HepG2 (cell line): ENCODE measurements at regions not wholly inside any gene's neighbourhood (a gene's known extent, or its start where the extent isn't known, plus 50 kb on each side); places are given as distances from the start of the nearest gene placed in this dataset.

Source experiments
- ATAC-seq: fragments of 200-7000 bp; cut with Tn5 transposase; 3 replicates; pipeline ENCODE4 v1.9.1; 2020; ENCODE audit warnings: mild to moderate bottlenecking, moderate library complexity
- BruUV-seq: library from RNA; stranded (reverse); fragments of 400-500 nt; replicated peaks from 2 replicates; lab custom pipeline; 2021; lab: Mats Ljungman, UMichigan
- CTCF ChIA-PET: fragments of 300-600 bp; formaldehyde crosslinking; extraction: SDS; loops from one replicate; lab custom pipeline; 2021; ENCODE audit warnings: low total read pairs, inconsistent platforms, low intra/inter-chr PET ratio; lab: Yijun Ruan, JAX
- POLR2A ChIA-PET: fragments of 350-600 bp; sonication (Branson Sonifier 250); formaldehyde crosslinking; loops from one replicate; lab custom pipeline; 2020; ENCODE audit warnings: antibody characterized with exemption, inconsistent platforms; lab: Yijun Ruan, JAX
- DNase-seq: peaks from one replicate; pipeline ENCODE4 v3.0.0-alpha.2; 2015; ENCODE audit warnings: low spot score
- FAIRE-seq: peaks from 3 replicates; lab custom pipeline; 2011; peaks lifted over from hg19 to GRCh38; lab: Jason Lieb, UNC
- H2AFZ ChIP-seq: one replicate; pipeline ENCODE4 v1.6.1; 2011; ENCODE audit warnings: low read length, inconsistent platforms
- H3K27ac ChIP-seq: fragments of 300-600 bp; 3 replicates; pipeline ENCODE4 v1.8.0; 2011; ENCODE audit warnings: mixed run types, mild to moderate bottlenecking, mixed read lengths, low read length, inconsistent platforms; ENCODE audit not compliant: insufficient read depth; ENCODE audit errors: extremely low read length
- H3K27me3 ChIP-seq, 2 experiments: fragments of 200-600 bp in 1 of 2; 2 replicates in 1 of 2; 3 replicates in 1 of 2; pipeline versions ENCODE4 v1.6.0 to v1.8.0; 2011; ENCODE audit warnings: low read length in 2 of 2, mild to moderate bottlenecking in 2 of 2, moderate library complexity in 2 of 2, inconsistent platforms in 1 of 2; ENCODE audit not compliant: insufficient read depth in 2 of 2, control insufficient read depth in 1 of 2
- H3K36me3 ChIP-seq, 2 experiments: fragments of 200-600 bp in 1 of 2; replicated peaks in 1 of 2; 2 replicates in 1 of 2; 3 replicates in 1 of 2; pipeline versions ENCODE4 v1.5.1 to v1.8.0; 2011; ENCODE audit warnings: low read length in 2 of 2, inconsistent platforms in 1 of 2; ENCODE audit not compliant: insufficient read depth in 2 of 2, control insufficient read depth in 1 of 2
- H3K4me1 ChIP-seq: 2 replicates; pipeline ENCODE4 v1.5.1; 2012; ENCODE audit warnings: low read length, inconsistent platforms; ENCODE audit not compliant: insufficient read depth
- H3K4me2 ChIP-seq: 2 replicates; pipeline ENCODE4 v1.6.0; 2011; ENCODE audit warnings: low read depth, low read length, inconsistent platforms
- H3K4me3 ChIP-seq, 3 experiments: fragments of 200-600 bp in 1 of 3; sonication (generic), shearing (Covaris generic) in 1 of 3; replicated peaks in 1 of 3; 2 replicates each; pipeline ENCODE4 v1.5.1; 2011 to 2016; ENCODE audit warnings: low read length in 3 of 3, inconsistent platforms in 2 of 3, low read depth in 2 of 3, mild to moderate bottlenecking in 2 of 3, control low read depth in 1 of 3, mixed read lengths in 1 of 3; ENCODE audit not compliant: insufficient read depth in 1 of 3
- H3K79me2 ChIP-seq: one replicate; pipeline ENCODE4 v1.6.1; 2011; ENCODE audit warnings: low read length, inconsistent platforms; ENCODE audit not compliant: insufficient read depth
- H3K9ac ChIP-seq: 2 replicates; pipeline ENCODE4 v1.6.0; 2011; ENCODE audit warnings: mild to moderate bottlenecking, low read depth, low read length, inconsistent platforms; ENCODE audit not compliant: insufficient read depth
- H3K9me3 ChIP-seq: 2 replicates; pipeline ENCODE4 v1.5.1; 2012; ENCODE audit warnings: mild to moderate bottlenecking, low read length
- H4K20me1 ChIP-seq: 2 replicates; pipeline ENCODE4 v1.6.0; 2011; ENCODE audit warnings: inconsistent platforms, mild to moderate bottlenecking, low read length, moderate library complexity; ENCODE audit not compliant: insufficient read depth
- AFF4 ChIP-seq: sonication (generic); formaldehyde crosslinking; IDR thresholded peaks from 2 replicates; pipeline ENCODE4 v1.4.0; 2020; ENCODE audit warnings: missing genetic modification reagents
- HOXA7 ChIP-seq: sonication (generic); formaldehyde crosslinking; IDR thresholded peaks from 2 replicates; pipeline ENCODE4 v1.8.1; 2022; ENCODE audit warnings: mild to moderate bottlenecking, missing genetic modification reagents, moderate library complexity
- MNT ChIP-seq: fragments of 450-650 bp; IDR thresholded peaks from 2 replicates; pipeline ENCODE4 v1.6.1; 2016
- RAD21 ChIP-seq: fragments of 450-650 bp; formaldehyde crosslinking; IDR thresholded peaks from 2 replicates; pipeline ENCODE4 v1.5.0; 2020; ENCODE audit warnings: mild to moderate bottlenecking
- REXO4 ChIP-seq: sonication (generic); formaldehyde crosslinking; IDR thresholded peaks from 2 replicates; pipeline ENCODE4 v1.8.0; 2022; ENCODE audit warnings: missing genetic modification reagents, mild to moderate bottlenecking, borderline replicate concordance
- XBP1 ChIP-seq: sonication (generic); formaldehyde crosslinking; IDR thresholded peaks from 2 replicates; pipeline ENCODE4 v1.5.0; 2020; ENCODE audit warnings: missing genetic modification reagents
- ZNF563 ChIP-seq: sonication (generic); formaldehyde crosslinking; IDR thresholded peaks from 2 replicates; pipeline ENCODE4 v1.8.0; 2022; ENCODE audit warnings: mild to moderate bottlenecking, moderate library complexity, missing genetic modification reagents
- ZNF878 ChIP-seq: sonication (generic); formaldehyde crosslinking; IDR thresholded peaks from 2 replicates; pipeline ENCODE4 v1.8.1; 2023; ENCODE audit warnings: mild to moderate bottlenecking, missing genetic modification reagents, moderate library complexity
- WGBS: methylation state at CpG from one replicate; pipeline ENCODE4 v1.1.6; 2017; ENCODE audit warnings: low lambda C conversion rate; 5-methylcytosine and 5-hydroxymethylcytosine counted together
- in situ Hi-C: cut with HindIII; loops from 2 replicates; pipeline ENCODE4 v1.10.0; 2017; ENCODE audit warnings: low pct_unique_long_range_greater_than_20kb; ENCODE audit not compliant: extremely low pct_ligation_motif_present
- intact Hi-C: fragments of 100-400 bp; cut with micrococcal nuclease; formaldehyde crosslinking; loops from one replicate; pipeline ENCODE4 v1.10.0; 2022; ENCODE audit not compliant: unreplicated experiment

- in situ Hi-C loops = no loop called here
- no peak for DNase-seq
- POLR2A ChIA-PET = no interaction called here
- CTCF ChIA-PET = no interaction called here
- Histone ChIP-seq H3K9me3 (0 out of 2 replicates have a peak, but pooled peaks cover 1% of the 10 kb centered on the region), H4K20me1 (no peaks in the 10 kb centered on the region), H3K9ac (no peak overlapping the region), H3K36me3 (no peaks in the 10 kb centered on the region), H3K79me2 (no peaks in the 10 kb centered on the region)
- TF ChIP-seq XBP1 (CRISPR knock-in tag) = no peak
- TF ChIP-seq ZNF563 (CRISPR knock-in tag) = no peak
- TF ChIP-seq HOXA7 (CRISPR knock-in tag) = no peak
- no peak for TF ChIP-seq REXO4 (CRISPR knock-in tag)
- no peak for TF ChIP-seq ZNF878
- TF ChIP-seq RAD21 = no peak
- TF ChIP-seq, all 625 proteins: peak for 0
- H2AFZ ChIP-seq = no peak overlapping the region
- H3K4me3 ChIP-seq = no peak overlapping the region
- no peak overlapping the region for H3K4me2 ChIP-seq
- intact Hi-C loops = no loop called here
- BruUV-seq = no TSS peak
- no peak overlapping the region for H3K27ac ChIP-seq
- no peaks in the 10 kb centered on the region for H3K27me3 ChIP-seq
- WGBS = 45% methylated on average over 8 of the region's 8 CpGs
- FAIRE-seq (no peak), ATAC-seq (no peak)
- H3K4me1 ChIP-seq = 0 out of 2 replicates have a peak, but pooled peaks cover 9% of the 10 kb centered on the region
Observed at GRCh38 chr3:4908433-4909156, 70.6 kb upstream of the BHLHE40 start.

- H4K20me1 ChIP-seq = no peaks in the 10 kb centered on the region
- no peak overlapping the region for H3K4me3 ChIP-seq
- DNase-seq = no peak
- no peak overlapping the region for H3K4me2 ChIP-seq
- H3K9me3 ChIP-seq = 0 out of 2 replicates have a peak, but pooled peaks cover 6% of the 10 kb centered on the region
- H3K9ac ChIP-seq = no peak overlapping the region
- H3K4me1 ChIP-seq = no peaks in the 10 kb centered on the region
- BruUV-seq = no TSS peak
- ChIA-PET POLR2A (no interaction called here), CTCF (no interaction called here)
- no peak overlapping the region for H3K27ac ChIP-seq
- ATAC-seq = no peak
- no peak for FAIRE-seq
- no peaks in the 10 kb centered on the region for H3K79me2 ChIP-seq
- H3K27me3 ChIP-seq = no peaks in the 10 kb centered on the region; a peak in 1 of 5 replicates
- WGBS = under 1% methylated on average over 5 of the region's 5 CpGs
- no peak for TF ChIP-seq AFF4
- peak; percentile 93 for TF ChIP-seq MNT
- intact Hi-C loops (no loop called here), in situ Hi-C loops (no loop called here)
- H3K36me3 ChIP-seq = no peaks in the 10 kb centered on the region
- no peak overlapping the region for H2AFZ ChIP-seq
Observed at GRCh38 chr3:4914464-4914863, 64.8 kb upstream of the BHLHE40 start.
